HG02870 (cell line): ENCODE measurements at regions not wholly inside any gene's neighbourhood (a gene's known extent, or its start where the extent isn't known, plus 50 kb on each side); places are given as distances from the start of the nearest gene placed in this dataset.

Experiments used
- ATAC-seq: cut with Tn5 transposase; IDR thresholded peaks from one replicate; pipeline ENCODE4 v1.9.1; 2021; ENCODE audit warnings: mild to moderate bottlenecking, moderate library complexity; ENCODE audit not compliant: unreplicated experiment

- ATAC-seq: no peak
Measured at GRCh38 chr19:31693933-31694269, 344.7 kb upstream of the TSHZ3 start.

- ATAC-seq: no peak
Measured at GRCh38 chr19:31694761-31695160, 345.5 kb upstream of the TSHZ3 start.

- no peak for ATAC-seq
Measured at GRCh38 chr19:31699421-31699820, 350.2 kb upstream of the TSHZ3 start.

GRCh38 chr19:31701146-31701545 lies 351.9 kb upstream of the TSHZ3 start:
- no peak for ATAC-seq

- no peak for ATAC-seq
Measured at GRCh38 chr19:31705656-31706055, 356.4 kb upstream of the TSHZ3 start.

GRCh38 chr19:31706131-31706530 lies 356.9 kb upstream of the TSHZ3 start:
- ATAC-seq: no peak

GRCh38 chr19:31706691-31707620 lies 357.7 kb upstream of the TSHZ3 start:
- ATAC-seq: no peak

GRCh38 chr19:31708520-31708919 lies 359.3 kb upstream of the TSHZ3 start:
- no peak for ATAC-seq

- ATAC-seq: no peak
Measured at GRCh38 chr19:31709476-31709875, 360.2 kb upstream of the TSHZ3 start.

GRCh38 chr19:31715249-31715945 lies 366.2 kb upstream of the TSHZ3 start:
- no peak for ATAC-seq

GRCh38 chr19:31716826-31717225 lies 367.6 kb upstream of the TSHZ3 start:
- no peak for ATAC-seq

- ATAC-seq: no peak
Measured at GRCh38 chr19:31717269-31717923, 368.2 kb upstream of the TSHZ3 start.

- ATAC-seq: no peak
Measured at GRCh38 chr19:31718032-31718431, 368.8 kb upstream of the TSHZ3 start.

- no peak for ATAC-seq
Measured at GRCh38 chr19:31718898-31719297, 369.7 kb upstream of the TSHZ3 start.

- no peak for ATAC-seq
Measured at GRCh38 chr19:31723101-31723500, 373.9 kb upstream of the TSHZ3 start.

- no peak for ATAC-seq
Measured at GRCh38 chr19:31725051-31725450, 375.8 kb upstream of the TSHZ3 start.

GRCh38 chr19:31727536-31727935 lies 378.3 kb upstream of the TSHZ3 start:
- ATAC-seq: no peak

GRCh38 chr19:31730270-31730669 lies 381.0 kb upstream of the TSHZ3 start:
- ATAC-seq: no peak

GRCh38 chr19:31733591-31733990 lies 384.4 kb upstream of the TSHZ3 start:
- ATAC-seq: no peak

- ATAC-seq: no peak
Measured at GRCh38 chr19:31742249-31742648, 393.0 kb upstream of the TSHZ3 start.

- no peak for ATAC-seq
Measured at GRCh38 chr19:31745731-31746130, 396.5 kb upstream of the TSHZ3 start.

GRCh38 chr19:31749231-31749630 lies 400.0 kb upstream of the TSHZ3 start:
- ATAC-seq: no peak
